ENCODE measurements at regions not wholly inside any gene's neighbourhood (a gene's known extent, or its start where the extent isn't known, plus 50 kb on each side); places are given as distances from the start of the nearest gene placed in this dataset.
"Not testable (repeated sequence)": the region's sequence is repeated elsewhere in the genome, so short reads cannot be mapped to it uniquely, and the experiment has no call there.

- DNase-seq (ENCODE audit: low spot score) = no peak
Measured at GRCh38 chr5:157942595-157942994, 83.7 kb upstream of the CLINT1 start.

- no peak for DNase-seq (ENCODE audit: low spot score)
Measured at GRCh38 chr5:157941616-157942015, 82.7 kb upstream of the CLINT1 start.

- DNase-seq (ENCODE audit: low spot score) = not testable (repeated sequence)
Measured at GRCh38 chr5:157938101-157938500, 79.2 kb upstream of the CLINT1 start.

- DNase-seq (ENCODE audit: low spot score) = not testable (repeated sequence)
Measured at GRCh38 chr5:157936776-157937501, 78.0 kb upstream of the CLINT1 start.

- no peak for DNase-seq (ENCODE audit: low spot score)
Measured at GRCh38 chr5:157934600-157934999, 75.7 kb upstream of the CLINT1 start.

- DNase-seq (ENCODE audit: low spot score) = no peak
Measured at GRCh38 chr5:157933005-157933404, 74.1 kb upstream of the CLINT1 start.

- no peak for DNase-seq (ENCODE audit: low spot score)
Measured at GRCh38 chr5:157930710-157931109, 71.8 kb upstream of the CLINT1 start.

- DNase-seq (ENCODE audit: low spot score) = no peak
Measured at GRCh38 chr5:157926977-157927376, 68.0 kb upstream of the CLINT1 start.

GRCh38 chr5:157925786-157926671, 67.1 kb upstream of the CLINT1 start:
- no peak for DNase-seq (ENCODE audit: low spot score)

- no peak for DNase-seq (ENCODE audit: low spot score)
Measured at GRCh38 chr5:157924931-157925729, 66.2 kb upstream of the CLINT1 start.

- DNase-seq (ENCODE audit: low spot score) = no peak
Measured at GRCh38 chr5:157924490-157924889, 65.5 kb upstream of the CLINT1 start.

- no peak for DNase-seq (ENCODE audit: low spot score)
Measured at GRCh38 chr5:157923765-157924164, 64.8 kb upstream of the CLINT1 start.

GRCh38 chr5:157922026-157922425, 63.1 kb upstream of the CLINT1 start:
- DNase-seq (ENCODE audit: low spot score) = no peak

- no peak for DNase-seq (ENCODE audit: low spot score)
Measured at GRCh38 chr5:157920828-157921170, 61.9 kb upstream of the CLINT1 start.

GRCh38 chr5:157918811-157919742, 60.1 kb upstream of the CLINT1 start:
- DNase-seq (ENCODE audit: low spot score) = no peak

GRCh38 chr5:157917899-157918809, 59.2 kb upstream of the CLINT1 start:
- DNase-seq (ENCODE audit: low spot score) = peak; percentile 69

- no peak for DNase-seq (ENCODE audit: low spot score)
Measured at GRCh38 chr5:157917491-157917890, 58.5 kb upstream of the CLINT1 start.

- DNase-seq (ENCODE audit: low spot score) = no peak
Measured at GRCh38 chr5:157915638-157916037, 56.7 kb upstream of the CLINT1 start.

- DNase-seq (ENCODE audit: low spot score) = no peak
Measured at GRCh38 chr5:157914151-157914788, 55.3 kb upstream of the CLINT1 start.

GRCh38 chr5:157913575-157913974, 54.6 kb upstream of the CLINT1 start:
- no peak for DNase-seq (ENCODE audit: low spot score)

All from NAMALWA (cell line).